ENCODE measurements at regions not wholly inside any gene's neighbourhood (a gene's known extent, or its start where the extent isn't known, plus 50 kb on each side); places are given as distances from the start of the nearest gene placed in this dataset.

GRCh38 chr9:7229571-7229970 is 471.8 kb downstream of the KDM4C start:
- H3K27me3 ChIP-seq (ENCODE audit: insufficient read depth, low read length) = no peaks in the 10 kb centered on the region
- no peaks in the 10 kb centered on the region for H3K4me1 ChIP-seq (ENCODE audit: insufficient read depth, low read length, severe bottlenecking)
- H2AFZ ChIP-seq (ENCODE audit: low read length) = no peak overlapping the region
- no peaks in the 10 kb centered on the region for H3K36me3 ChIP-seq (ENCODE audit: insufficient read depth, low read length)
- TF ChIP-seq EZH2 (IDR thresholded peaks at IDR 0.05; ENCODE audit: borderline replicate concordance, low read length) = no peak
- H3K79me2 ChIP-seq (ENCODE audit: insufficient read depth, low read length) = no peaks in the 10 kb centered on the region
- H3F3A ChIP-seq (ENCODE audit: insufficient read depth, low read length) = no peaks in the 10 kb centered on the region
- no peak overlapping the region for H3K4me2 ChIP-seq (ENCODE audit: low read length)
- no peaks in the 10 kb centered on the region for H3K9me3 ChIP-seq (ENCODE audit: low read length)
- no peak overlapping the region for H3K9ac ChIP-seq (ENCODE audit: low read length)
- no peaks in the 10 kb centered on the region for H4K20me1 ChIP-seq (ENCODE audit: insufficient read depth, low read length)
- H3K27ac ChIP-seq (ENCODE audit: low read depth, low read length, poor library complexity, severe bottlenecking) = no peak overlapping the region
- H3K4me3 ChIP-seq (ENCODE audit: low read depth, low read length, poor library complexity, severe bottlenecking) = no peak overlapping the region
- H3K9me2 ChIP-seq (ENCODE audit: low read depth, low read length) = no peaks in the 10 kb centered on the region

- no peak overlapping the region for H3K27ac ChIP-seq (ENCODE audit: low read depth, low read length, poor library complexity, severe bottlenecking)
- H2AFZ ChIP-seq (ENCODE audit: low read length) = no peak overlapping the region
- H4K20me1 ChIP-seq (ENCODE audit: insufficient read depth, low read length) = no peaks in the 10 kb centered on the region
- H3K4me2 ChIP-seq (ENCODE audit: low read length) = no peak overlapping the region
- H3K27me3 ChIP-seq (ENCODE audit: insufficient read depth, low read length) = no peaks in the 10 kb centered on the region
- no peaks in the 10 kb centered on the region for H3K4me1 ChIP-seq (ENCODE audit: insufficient read depth, low read length, severe bottlenecking)
- no peaks in the 10 kb centered on the region for H3K36me3 ChIP-seq (ENCODE audit: insufficient read depth, low read length)
- H3K79me2 ChIP-seq (ENCODE audit: insufficient read depth, low read length) = no peaks in the 10 kb centered on the region
- TF ChIP-seq EZH2 (IDR thresholded peaks at IDR 0.05; ENCODE audit: borderline replicate concordance, low read length) = no peak
- no peak for TF ChIP-seq CTCF (IDR thresholded peaks at IDR 0.05; ENCODE audit: low read length)
- H3K9me2 ChIP-seq (ENCODE audit: low read depth, low read length) = no peaks in the 10 kb centered on the region
- H3F3A ChIP-seq (ENCODE audit: insufficient read depth, low read length) = no peaks in the 10 kb centered on the region
- H3K4me3 ChIP-seq (ENCODE audit: low read depth, low read length, poor library complexity, severe bottlenecking) = no peak overlapping the region
- H3K9me3 ChIP-seq (ENCODE audit: low read length) = no peaks in the 10 kb centered on the region
- no peak overlapping the region for H3K9ac ChIP-seq (ENCODE audit: low read length)
Measured at GRCh38 chr9:7228726-7229125, 471.0 kb downstream of the KDM4C start.

- no peaks in the 10 kb centered on the region for H3K9me2 ChIP-seq (ENCODE audit: low read depth, low read length)
- H3K27me3 ChIP-seq (ENCODE audit: insufficient read depth, low read length) = no peaks in the 10 kb centered on the region
- no peak overlapping the region for H2AFZ ChIP-seq (ENCODE audit: low read length)
- H3K4me1 ChIP-seq (ENCODE audit: insufficient read depth, low read length, severe bottlenecking) = no peaks in the 10 kb centered on the region
- H3K79me2 ChIP-seq (ENCODE audit: insufficient read depth, low read length) = no peaks in the 10 kb centered on the region
- no peaks in the 10 kb centered on the region for H3K36me3 ChIP-seq (ENCODE audit: insufficient read depth, low read length)
- H4K20me1 ChIP-seq (ENCODE audit: insufficient read depth, low read length) = no peaks in the 10 kb centered on the region
- no peak for TF ChIP-seq CTCF (IDR thresholded peaks at IDR 0.05; ENCODE audit: low read length)
- no peak for TF ChIP-seq EZH2 (IDR thresholded peaks at IDR 0.05; ENCODE audit: borderline replicate concordance, low read length)
- H3K4me2 ChIP-seq (ENCODE audit: low read length) = no peak overlapping the region
- H3K27ac ChIP-seq (ENCODE audit: low read depth, low read length, poor library complexity, severe bottlenecking) = no peak overlapping the region
- no peak overlapping the region for H3K4me3 ChIP-seq (ENCODE audit: low read depth, low read length, poor library complexity, severe bottlenecking)
- H3F3A ChIP-seq (ENCODE audit: insufficient read depth, low read length) = no peaks in the 10 kb centered on the region
- H3K9me3 ChIP-seq (ENCODE audit: low read length) = no peaks in the 10 kb centered on the region
- no peak overlapping the region for H3K9ac ChIP-seq (ENCODE audit: low read length)
Measured at GRCh38 chr9:7227951-7228350, 470.2 kb downstream of the KDM4C start.

GRCh38 chr9:7226007-7226640 is 468.4 kb downstream of the KDM4C start:
- no peaks in the 10 kb centered on the region for H3K4me1 ChIP-seq (ENCODE audit: insufficient read depth, low read length, severe bottlenecking)
- no peaks in the 10 kb centered on the region for H3K36me3 ChIP-seq (ENCODE audit: insufficient read depth, low read length)
- H3K9me2 ChIP-seq (ENCODE audit: low read depth, low read length) = no peaks in the 10 kb centered on the region
- no peaks in the 10 kb centered on the region for H3K27me3 ChIP-seq (ENCODE audit: insufficient read depth, low read length)
- H3K27ac ChIP-seq (ENCODE audit: low read depth, low read length, poor library complexity, severe bottlenecking) = no peak overlapping the region
- H3K9ac ChIP-seq (ENCODE audit: low read length) = no peak overlapping the region
- no peaks in the 10 kb centered on the region for H3K9me3 ChIP-seq (ENCODE audit: low read length)
- no peak overlapping the region for H3K4me2 ChIP-seq (ENCODE audit: low read length)
- H3K4me3 ChIP-seq (ENCODE audit: low read depth, low read length, poor library complexity, severe bottlenecking) = no peak overlapping the region
- H3F3A ChIP-seq (ENCODE audit: insufficient read depth, low read length) = no peaks in the 10 kb centered on the region
- no peaks in the 10 kb centered on the region for H3K79me2 ChIP-seq (ENCODE audit: insufficient read depth, low read length)
- no peak overlapping the region for H2AFZ ChIP-seq (ENCODE audit: low read length)
- TF ChIP-seq EZH2 (IDR thresholded peaks at IDR 0.05; ENCODE audit: borderline replicate concordance, low read length) = no peak
- no peak for TF ChIP-seq CTCF (IDR thresholded peaks at IDR 0.05; ENCODE audit: low read length)
- H4K20me1 ChIP-seq (ENCODE audit: insufficient read depth, low read length) = no peaks in the 10 kb centered on the region
